ENCODE measurements at regions not wholly inside any gene's neighbourhood (a gene's known extent, or its start where the extent isn't known, plus 50 kb on each side); places are given as distances from the start of the nearest gene placed in this dataset.
A peak's percentile ranks its signal among the peaks of the same experiment; 100 is the strongest.
"Not testable (repeated sequence)": the region's sequence is repeated elsewhere in the genome, so short reads cannot be mapped to it uniquely, and the experiment has no call there.

GRCh38 chr1:197985351-197985750 lies 68.2 kb downstream of the LHX9 start:
- no peak for DNase-seq (ENCODE audit: low spot score)

GRCh38 chr1:197986817-197987216 lies 69.6 kb downstream of the LHX9 start:
- no peak for DNase-seq (ENCODE audit: low spot score)

GRCh38 chr1:197987294-197987693 lies 70.1 kb downstream of the LHX9 start:
- DNase-seq (ENCODE audit: low spot score), result no peak

- not testable (repeated sequence) for DNase-seq (ENCODE audit: low spot score)
Measured at GRCh38 chr1:197988581-197988980, 71.4 kb downstream of the LHX9 start.

- DNase-seq (ENCODE audit: low spot score), result no peak
Measured at GRCh38 chr1:197989058-197989457, 71.9 kb downstream of the LHX9 start.

- DNase-seq (ENCODE audit: low spot score), result no peak
Measured at GRCh38 chr1:197991594-197991993, 74.4 kb downstream of the LHX9 start.

- DNase-seq (ENCODE audit: low spot score), result no peak
Measured at GRCh38 chr1:197994907-197995407, 77.8 kb downstream of the LHX9 start.

- no peak for DNase-seq (ENCODE audit: low spot score)
Measured at GRCh38 chr1:197995408-197996258, 78.5 kb downstream of the LHX9 start.

- not testable (repeated sequence) for DNase-seq (ENCODE audit: low spot score)
Measured at GRCh38 chr1:197996259-197996512, 79.0 kb downstream of the LHX9 start.

GRCh38 chr1:197998110-197998509 lies 80.9 kb downstream of the LHX9 start:
- DNase-seq (ENCODE audit: low spot score), result no peak

GRCh38 chr1:198001776-198002408 lies 84.7 kb downstream of the LHX9 start:
- DNase-seq (ENCODE audit: low spot score), result no peak

- no peak for DNase-seq (ENCODE audit: low spot score)
Measured at GRCh38 chr1:198003468-198003867, 86.3 kb downstream of the LHX9 start.

GRCh38 chr1:198007011-198007410 lies 89.8 kb downstream of the LHX9 start:
- no peak for DNase-seq (ENCODE audit: low spot score)

GRCh38 chr1:198007687-198008607 lies 90.8 kb downstream of the LHX9 start:
- DNase-seq (ENCODE audit: low spot score), result no peak

- no peak for DNase-seq (ENCODE audit: low spot score)
Measured at GRCh38 chr1:198014355-198014754, 97.2 kb downstream of the LHX9 start.

GRCh38 chr1:198015309-198015708 lies 98.1 kb downstream of the LHX9 start:
- DNase-seq (ENCODE audit: low spot score), result no peak

GRCh38 chr1:198018529-198018928 lies 101.4 kb downstream of the LHX9 start:
- peak; percentile 21 for DNase-seq (ENCODE audit: low spot score)

- no peak for DNase-seq (ENCODE audit: low spot score)
Measured at GRCh38 chr1:198019126-198019525, 102.0 kb downstream of the LHX9 start.

- DNase-seq (ENCODE audit: low spot score), result no peak
Measured at GRCh38 chr1:198024336-198024735, 107.2 kb downstream of the LHX9 start.

GRCh38 chr1:198024782-198025181 lies 107.6 kb downstream of the LHX9 start:
- DNase-seq (ENCODE audit: low spot score), result no peak

GRCh38 chr1:198030682-198031081 lies 113.5 kb downstream of the LHX9 start:
- DNase-seq (ENCODE audit: low spot score), result peak; percentile 18

- no peak for DNase-seq (ENCODE audit: low spot score)
Measured at GRCh38 chr1:198031086-198031485, 113.9 kb downstream of the LHX9 start.
